Inflammatory macrophage (primary cell): ENCODE measurements at regions not wholly inside any gene's neighbourhood (a gene's known extent, or its start where the extent isn't known, plus 50 kb on each side); places are given as distances from the start of the nearest gene placed in this dataset.

Experiments used
- DNase-seq, 2 donors: peaks; one replicate each; pipeline ENCODE4 v3.0.0-alpha.2; 2020 to 2022

DNA sequence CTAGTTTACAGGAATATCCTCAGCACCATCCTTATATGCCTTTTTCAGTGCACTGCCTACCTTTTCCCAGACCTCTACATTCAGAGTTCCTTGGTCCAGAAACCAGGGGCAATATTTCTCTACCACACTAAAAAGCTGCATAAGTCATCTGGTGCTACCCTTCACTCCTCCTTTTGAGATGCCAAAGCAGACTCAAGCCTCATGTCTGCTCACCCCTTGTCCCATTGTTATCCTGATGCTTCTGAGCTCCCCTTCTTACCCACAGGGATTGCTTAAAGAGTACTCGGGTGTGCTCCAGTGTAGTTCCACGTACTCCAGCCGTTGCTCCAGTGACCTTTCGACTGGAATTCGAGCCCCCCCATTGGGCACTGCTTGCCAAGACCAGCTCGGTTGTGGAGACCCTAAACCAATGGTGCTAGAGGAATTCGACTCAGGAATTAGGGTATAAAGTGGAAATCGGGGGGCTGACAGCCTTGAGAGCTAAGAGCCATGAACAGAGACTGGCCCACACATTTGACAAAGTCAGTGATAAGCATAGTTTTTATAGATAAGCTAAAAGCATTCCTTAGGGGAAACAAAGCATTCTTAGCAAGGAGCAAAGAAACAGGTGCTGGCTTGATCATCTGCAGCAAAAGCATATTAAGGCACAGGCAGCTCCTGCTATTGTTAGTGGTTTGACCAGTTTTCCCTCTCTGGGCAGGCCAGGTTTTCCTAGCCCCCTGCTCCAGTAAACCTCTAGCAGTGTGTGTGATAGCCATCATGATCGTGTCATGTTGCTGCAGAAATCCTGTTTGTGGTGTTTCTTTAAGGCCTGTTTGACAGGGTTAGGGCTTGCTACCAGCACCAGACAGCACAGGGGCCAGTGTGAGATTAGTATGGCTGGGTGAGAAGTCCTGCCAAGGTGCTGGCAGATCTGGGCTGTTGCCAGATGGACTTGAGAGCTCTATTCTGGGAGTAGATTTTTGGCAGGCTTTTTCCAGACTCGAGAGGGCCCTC, 57.5 kb upstream of the WDR1 start:
- DNase-seq: no peak

DNA sequence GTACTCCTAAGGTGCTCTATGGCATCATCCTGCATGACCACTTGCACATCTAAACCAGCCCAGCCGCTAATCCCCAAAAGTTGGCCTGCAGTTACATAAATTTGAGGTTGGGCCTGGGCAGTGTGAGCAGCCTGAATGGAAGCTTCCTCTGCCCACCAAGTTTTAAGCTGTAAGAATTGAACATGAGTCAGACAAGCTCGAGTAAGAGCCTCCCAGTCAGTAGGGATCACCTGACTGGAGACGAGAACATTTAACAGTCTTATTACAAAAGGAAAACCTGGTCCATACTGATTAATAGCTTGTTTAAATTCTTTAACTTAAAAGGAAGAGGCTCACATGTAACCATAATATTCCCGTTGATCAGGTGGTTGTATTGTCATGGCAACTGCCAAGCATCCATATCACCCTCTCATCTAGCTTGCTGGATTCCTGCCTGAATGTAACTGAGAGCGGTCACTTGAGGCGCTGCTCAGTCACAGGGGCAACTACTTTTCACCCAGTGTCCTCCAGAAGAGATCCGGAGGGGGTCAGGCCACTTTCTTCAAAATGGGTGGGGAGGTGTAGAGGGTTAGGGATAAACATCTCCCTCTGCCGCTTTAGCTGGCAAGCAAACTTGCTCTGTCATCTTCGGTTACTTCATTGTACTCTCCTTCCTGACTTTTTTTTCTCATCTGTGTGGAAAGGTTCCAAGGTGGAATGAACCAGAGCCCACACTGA, 56.6 kb upstream of the WDR1 start:
- DNase-seq: peak in 1 of 2 donors; percentile 21

DNA sequence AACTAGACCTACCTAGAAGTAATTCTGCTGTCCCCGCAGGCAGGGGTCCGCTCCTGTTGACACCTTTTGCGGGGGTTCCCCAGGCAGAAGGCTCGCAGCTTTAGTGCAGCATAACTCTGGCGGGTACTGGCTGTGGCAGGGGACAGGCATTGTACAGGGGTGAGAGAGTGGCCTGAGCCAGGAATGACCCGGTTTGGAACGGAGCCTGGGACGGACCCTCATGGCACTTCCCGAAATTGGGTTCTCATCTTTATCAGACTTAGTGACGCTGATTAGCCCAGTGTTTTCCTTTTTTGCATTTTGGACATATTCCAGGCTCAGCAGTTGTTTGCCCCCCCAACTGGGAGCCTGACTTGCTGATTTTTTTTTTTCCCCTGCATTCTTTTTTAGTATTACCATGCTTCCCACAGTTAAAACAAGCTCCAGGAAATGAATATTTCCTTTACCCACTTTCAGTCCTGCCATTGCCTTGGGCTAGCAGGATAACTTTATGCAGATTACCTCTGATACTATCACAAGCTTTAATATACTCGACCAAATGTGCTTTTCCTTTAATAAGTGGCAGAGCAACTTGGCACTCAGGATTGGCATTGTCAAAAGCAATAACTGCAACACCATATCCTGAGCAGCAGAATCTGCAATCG, 55.8 kb upstream of the WDR1 start:
- no peak for DNase-seq

DNA sequence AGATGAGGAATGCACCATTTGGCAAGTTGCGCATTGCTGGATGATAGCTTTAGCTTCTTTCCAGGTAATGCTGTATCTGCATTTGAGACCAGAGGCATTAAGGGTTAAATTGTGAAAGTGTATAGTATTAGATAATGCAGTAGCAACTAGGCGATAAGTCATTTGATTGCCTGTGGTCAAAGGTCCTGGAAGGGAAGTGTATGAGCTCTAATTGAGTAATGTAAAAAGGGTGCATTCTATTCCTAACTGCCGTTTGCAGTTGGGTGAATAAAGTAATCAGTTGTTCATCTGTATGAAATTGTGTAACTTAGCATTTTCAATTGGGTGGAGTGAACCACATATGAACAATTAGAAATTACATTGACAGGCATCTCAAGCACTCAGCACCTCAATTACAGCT, 54.5 kb upstream of the WDR1 start:
- DNase-seq: peak; percentile 27 to 39

DNA sequence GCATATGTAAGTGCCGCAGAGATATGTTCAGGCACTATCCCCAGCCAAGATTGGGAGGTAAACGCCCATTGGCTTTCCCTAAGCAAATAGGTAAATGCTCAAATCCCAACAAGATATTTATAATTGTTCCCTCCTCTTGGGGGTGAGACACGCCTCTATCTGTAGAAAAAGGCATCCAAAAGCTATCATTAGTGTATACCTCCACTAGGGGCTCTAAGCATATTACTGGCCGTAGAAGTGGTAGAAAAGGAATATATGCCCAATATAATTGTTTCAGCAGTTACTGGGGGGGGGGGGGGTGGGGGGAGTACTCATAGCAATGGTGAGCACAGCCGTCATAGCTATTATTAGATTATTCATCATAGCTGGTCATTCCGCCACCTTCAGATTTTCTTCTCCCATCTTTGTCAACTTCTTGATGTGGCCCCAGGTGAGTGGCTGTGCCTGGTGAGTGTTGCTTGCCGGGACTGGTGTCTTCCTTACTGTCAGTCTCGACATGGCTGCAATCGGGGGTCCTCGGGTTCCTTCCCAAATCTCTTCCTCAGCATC, 53.3 kb upstream of the WDR1 start:
- DNase-seq: no peak

DNA sequence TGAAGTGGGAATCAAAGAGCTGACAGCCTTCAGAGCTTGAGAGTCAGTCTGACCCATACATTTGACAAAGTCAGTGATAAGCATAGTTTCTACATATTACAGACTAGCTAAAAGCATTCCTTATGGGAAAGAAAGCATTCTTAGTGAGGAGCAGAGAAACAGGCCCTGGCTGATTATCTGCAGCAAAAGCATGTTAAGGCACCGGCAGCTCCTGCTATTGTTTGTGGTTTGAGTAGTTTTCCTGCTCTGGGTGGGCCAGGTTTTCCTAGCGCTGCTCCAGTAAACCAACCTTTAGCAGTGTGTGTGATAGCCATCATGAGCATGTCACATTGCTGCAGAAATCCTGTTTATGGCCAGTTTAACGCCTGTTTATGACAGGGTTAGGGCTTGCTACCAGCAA, 51.6 kb upstream of the WDR1 start:
- no peak for DNase-seq

DNA sequence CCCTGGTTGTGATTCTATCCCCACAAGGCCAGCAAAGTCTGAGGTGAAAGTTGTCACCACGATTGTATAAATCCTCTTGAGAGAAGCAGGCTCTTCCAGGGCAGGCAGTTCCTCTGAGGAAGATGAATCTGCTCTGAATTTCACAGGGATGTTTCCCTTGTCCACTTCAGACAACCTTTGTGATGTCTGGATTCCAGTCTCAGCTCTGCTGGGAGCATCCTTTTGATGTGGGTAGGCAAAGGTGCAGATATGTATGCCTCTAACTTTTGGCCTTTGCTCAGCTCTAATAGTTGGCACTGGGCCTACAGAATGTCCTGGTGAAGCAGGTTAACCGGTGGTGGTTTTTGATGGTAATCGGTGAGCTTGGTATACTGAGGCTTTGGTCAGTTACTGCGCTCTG, 50.6 kb upstream of the WDR1 start:
- no peak for DNase-seq
